HepG2 (cell line): ENCODE measurements at regions not wholly inside any gene's neighbourhood (a gene's known extent, or its start where the extent isn't known, plus 50 kb on each side); places are given as distances from the start of the nearest gene placed in this dataset.

ENCODE experiments used
- ATAC-seq: fragments of 200-7000 bp; cut with Tn5 transposase; 3 replicates; pipeline ENCODE4 v1.9.1; 2020; ENCODE audit warnings: mild to moderate bottlenecking, moderate library complexity
- BruUV-seq: library from RNA; stranded (reverse); fragments of 400-500 nt; replicated peaks from 2 replicates; lab custom pipeline; 2021; lab: Mats Ljungman, UMichigan
- CTCF ChIA-PET: fragments of 300-600 bp; formaldehyde crosslinking; extraction: SDS; loops from one replicate; lab custom pipeline; 2021; ENCODE audit warnings: low total read pairs, inconsistent platforms, low intra/inter-chr PET ratio; lab: Yijun Ruan, JAX
- POLR2A ChIA-PET: fragments of 350-600 bp; sonication (Branson Sonifier 250); formaldehyde crosslinking; loops from one replicate; lab custom pipeline; 2020; ENCODE audit warnings: antibody characterized with exemption, inconsistent platforms; lab: Yijun Ruan, JAX
- DNase-seq: peaks from one replicate; pipeline ENCODE4 v3.0.0-alpha.2; 2015; ENCODE audit warnings: low spot score
- FAIRE-seq: peaks from 3 replicates; lab custom pipeline; 2011; peaks lifted over from hg19 to GRCh38; lab: Jason Lieb, UNC
- H2AFZ ChIP-seq: one replicate; pipeline ENCODE4 v1.6.1; 2011; ENCODE audit warnings: low read length, inconsistent platforms
- H3K27ac ChIP-seq: fragments of 300-600 bp; 3 replicates; pipeline ENCODE4 v1.8.0; 2011; ENCODE audit warnings: mixed run types, mild to moderate bottlenecking, mixed read lengths, low read length, inconsistent platforms; ENCODE audit not compliant: insufficient read depth; ENCODE audit errors: extremely low read length
- H3K27me3 ChIP-seq, 2 experiments: fragments of 200-600 bp in 1 of 2; 2 replicates in 1 of 2; 3 replicates in 1 of 2; pipeline versions ENCODE4 v1.6.0 to v1.8.0; 2011; ENCODE audit warnings: low read length in 2 of 2, mild to moderate bottlenecking in 2 of 2, moderate library complexity in 2 of 2, inconsistent platforms in 1 of 2; ENCODE audit not compliant: insufficient read depth in 2 of 2, control insufficient read depth in 1 of 2
- H3K36me3 ChIP-seq, 2 experiments: fragments of 200-600 bp in 1 of 2; replicated peaks in 1 of 2; 2 replicates in 1 of 2; 3 replicates in 1 of 2; pipeline versions ENCODE4 v1.5.1 to v1.8.0; 2011; ENCODE audit warnings: low read length in 2 of 2, inconsistent platforms in 1 of 2; ENCODE audit not compliant: insufficient read depth in 2 of 2, control insufficient read depth in 1 of 2
- H3K4me1 ChIP-seq: 2 replicates; pipeline ENCODE4 v1.5.1; 2012; ENCODE audit warnings: low read length, inconsistent platforms; ENCODE audit not compliant: insufficient read depth
- H3K4me2 ChIP-seq: 2 replicates; pipeline ENCODE4 v1.6.0; 2011; ENCODE audit warnings: low read depth, low read length, inconsistent platforms
- H3K4me3 ChIP-seq, 3 experiments: fragments of 200-600 bp in 1 of 3; sonication (generic), shearing (Covaris generic) in 1 of 3; replicated peaks in 1 of 3; 2 replicates each; pipeline ENCODE4 v1.5.1; 2011 to 2016; ENCODE audit warnings: low read length in 3 of 3, inconsistent platforms in 2 of 3, low read depth in 2 of 3, mild to moderate bottlenecking in 2 of 3, control low read depth in 1 of 3, mixed read lengths in 1 of 3; ENCODE audit not compliant: insufficient read depth in 1 of 3
- H3K79me2 ChIP-seq: one replicate; pipeline ENCODE4 v1.6.1; 2011; ENCODE audit warnings: low read length, inconsistent platforms; ENCODE audit not compliant: insufficient read depth
- H3K9ac ChIP-seq: 2 replicates; pipeline ENCODE4 v1.6.0; 2011; ENCODE audit warnings: mild to moderate bottlenecking, low read depth, low read length, inconsistent platforms; ENCODE audit not compliant: insufficient read depth
- H3K9me3 ChIP-seq: 2 replicates; pipeline ENCODE4 v1.5.1; 2012; ENCODE audit warnings: mild to moderate bottlenecking, low read length
- H4K20me1 ChIP-seq: 2 replicates; pipeline ENCODE4 v1.6.0; 2011; ENCODE audit warnings: inconsistent platforms, mild to moderate bottlenecking, low read length, moderate library complexity; ENCODE audit not compliant: insufficient read depth
- CREB1 ChIP-seq, 2 experiments: fragments of 450-650 bp in 1 of 2; IDR thresholded peaks; 2 replicates each; pipeline ENCODE4 v1.6.1; 2016 to 2017; ENCODE audit warnings: control low read depth in 1 of 2, mild to moderate bottlenecking in 1 of 2, missing compliant biosample characterization in 1 of 2, missing genetic modification characterization in 1 of 2
- NFIC ChIP-seq: IDR thresholded peaks from 2 replicates; pipeline ENCODE4 v1.6.1; 2012; ENCODE audit warnings: mild to moderate bottlenecking, low read length, inconsistent platforms
- POGZ ChIP-seq: sonication (generic); formaldehyde crosslinking; IDR thresholded peaks from 2 replicates; pipeline ENCODE4 v1.4.0; 2020; ENCODE audit warnings: mild to moderate bottlenecking, missing genetic modification reagents
- ZNF367 ChIP-seq: sonication (generic); formaldehyde crosslinking; IDR thresholded peaks from 2 replicates; pipeline ENCODE4 v1.4.0; 2020; ENCODE audit warnings: missing genetic modification reagents, borderline replicate concordance
- whole genome bisulfite sequencing: methylation state at CpG from one replicate; pipeline ENCODE4 v1.1.6; 2017; ENCODE audit warnings: low lambda C conversion rate; 5-methylcytosine and 5-hydroxymethylcytosine counted together
- in situ Hi-C: cut with HindIII; loops from 2 replicates; pipeline ENCODE4 v1.10.0; 2017; ENCODE audit warnings: low pct_unique_long_range_greater_than_20kb; ENCODE audit not compliant: extremely low pct_ligation_motif_present
- intact Hi-C: fragments of 100-400 bp; cut with micrococcal nuclease; formaldehyde crosslinking; loops from one replicate; pipeline ENCODE4 v1.10.0; 2022; ENCODE audit not compliant: unreplicated experiment
- TF ChIP-seq, protein P1 (sequence below): sonication (generic); formaldehyde crosslinking; IDR thresholded peaks from 2 replicates; pipeline ENCODE4 v1.5.0; 2020; ENCODE audit warnings: mild to moderate bottlenecking, missing genetic modification reagents, moderate library complexity

GRCh38 chr12:114936148-114937079 is 252.4 kb upstream of the TBX3 start:
- no peaks in the 10 kb centered on the region for H3K36me3 ChIP-seq
- 0 out of 2 replicates have a peak, but pooled peaks cover 3% of the 10 kb centered on the region for H3K9me3 ChIP-seq
- no peak overlapping the region for H3K27ac ChIP-seq
- H3K4me1 ChIP-seq: no peaks in the 10 kb centered on the region
- ChIA-PET CTCF (interaction anchor here (1.2 kb wide), 1 partner anchor 462 kb away, joined by 3 read pairs; no protein-coding TSS in a partner anchor), POLR2A (no interaction called here)
- H3K4me2 ChIP-seq: no peak overlapping the region
- no peak overlapping the region for H2AFZ ChIP-seq
- FAIRE-seq (no peak), ATAC-seq (no peak), DNase-seq (no peak)
- no peak overlapping the region for H3K9ac ChIP-seq
- in situ Hi-C loops: no loop called here
- no TSS peak for BruUV-seq
- H4K20me1 ChIP-seq: no peaks in the 10 kb centered on the region
- TF ChIP-seq CREB1 (IDR thresholded peaks at IDR 0.05): peak; percentile 21; the same call in 1 of the 2 replicates
- no peak for TF ChIP-seq CREB1 (CRISPR knock-in tag; IDR thresholded peaks at IDR 0.05)
- TF ChIP-seq NFIC: no peak
- TF ChIP-seq, protein P1, sequence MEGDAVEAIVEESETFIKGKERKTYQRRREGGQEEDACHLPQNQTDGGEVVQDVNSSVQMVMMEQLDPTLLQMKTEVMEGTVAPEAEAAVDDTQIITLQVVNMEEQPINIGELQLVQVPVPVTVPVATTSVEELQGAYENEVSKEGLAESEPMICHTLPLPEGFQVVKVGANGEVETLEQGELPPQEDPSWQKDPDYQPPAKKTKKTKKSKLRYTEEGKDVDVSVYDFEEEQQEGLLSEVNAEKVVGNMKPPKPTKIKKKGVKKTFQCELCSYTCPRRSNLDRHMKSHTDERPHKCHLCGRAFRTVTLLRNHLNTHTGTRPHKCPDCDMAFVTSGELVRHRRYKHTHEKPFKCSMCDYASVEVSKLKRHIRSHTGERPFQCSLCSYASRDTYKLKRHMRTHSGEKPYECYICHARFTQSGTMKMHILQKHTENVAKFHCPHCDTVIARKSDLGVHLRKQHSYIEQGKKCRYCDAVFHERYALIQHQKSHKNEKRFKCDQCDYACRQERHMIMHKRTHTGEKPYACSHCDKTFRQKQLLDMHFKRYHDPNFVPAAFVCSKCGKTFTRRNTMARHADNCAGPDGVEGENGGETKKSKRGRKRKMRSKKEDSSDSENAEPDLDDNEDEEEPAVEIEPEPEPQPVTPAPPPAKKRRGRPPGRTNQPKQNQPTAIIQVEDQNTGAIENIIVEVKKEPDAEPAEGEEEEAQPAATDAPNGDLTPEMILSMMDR (CRISPR knock-in tag): no peak
- TF ChIP-seq ZNF367 (CRISPR knock-in tag): no peak
- no peak for TF ChIP-seq POGZ (CRISPR knock-in tag)
- H3K27me3 ChIP-seq: no peaks in the 10 kb centered on the region
- intact Hi-C loops: loop anchor here (10.0 kb wide), 1 partner anchor 458 kb away; no protein-coding TSS in a partner anchor
- H3K4me3 ChIP-seq: no peak overlapping the region
- H3K79me2 ChIP-seq: no peaks in the 10 kb centered on the region
- WGBS: 54% methylated on average over 10 of the region's 11 CpGs
